Panc1 (cell line): ENCODE measurements at regions not wholly inside any gene's neighbourhood (a gene's known extent, or its start where the extent isn't known, plus 50 kb on each side); places are given as distances from the start of the nearest gene placed in this dataset.

Experiments used
- POLR2AphosphoS5 ChIP-seq: IDR thresholded peaks from 2 replicates; pipeline ENCODE4 v1.6.1; 2012; ENCODE audit warnings: mild to moderate bottlenecking, low read depth, low read length, moderate library complexity
- REST ChIP-seq, 2 experiments: IDR thresholded peaks; 2 replicates each; pipeline ENCODE4 v1.6.1; 2011 to 2012; ENCODE audit warnings: low read depth in 2 of 2, control low read depth in 1 of 2, low read length in 1 of 2, mild to moderate bottlenecking in 1 of 2, moderate library complexity in 1 of 2; ENCODE audit not compliant: insufficient read depth in 1 of 2
- TCF7L2 ChIP-seq: IDR thresholded peaks from 2 replicates; pipeline ENCODE4 v1.6.1; 2011; ENCODE audit warnings: mild to moderate bottlenecking, low read depth, low read length, inconsistent platforms
- TF ChIP-seq, protein P1 (sequence below): fragments of 450-650 bp; IDR thresholded peaks from 2 replicates; pipeline ENCODE4 v1.5.1; 2017; ENCODE audit warnings: mild to moderate bottlenecking

DNA sequence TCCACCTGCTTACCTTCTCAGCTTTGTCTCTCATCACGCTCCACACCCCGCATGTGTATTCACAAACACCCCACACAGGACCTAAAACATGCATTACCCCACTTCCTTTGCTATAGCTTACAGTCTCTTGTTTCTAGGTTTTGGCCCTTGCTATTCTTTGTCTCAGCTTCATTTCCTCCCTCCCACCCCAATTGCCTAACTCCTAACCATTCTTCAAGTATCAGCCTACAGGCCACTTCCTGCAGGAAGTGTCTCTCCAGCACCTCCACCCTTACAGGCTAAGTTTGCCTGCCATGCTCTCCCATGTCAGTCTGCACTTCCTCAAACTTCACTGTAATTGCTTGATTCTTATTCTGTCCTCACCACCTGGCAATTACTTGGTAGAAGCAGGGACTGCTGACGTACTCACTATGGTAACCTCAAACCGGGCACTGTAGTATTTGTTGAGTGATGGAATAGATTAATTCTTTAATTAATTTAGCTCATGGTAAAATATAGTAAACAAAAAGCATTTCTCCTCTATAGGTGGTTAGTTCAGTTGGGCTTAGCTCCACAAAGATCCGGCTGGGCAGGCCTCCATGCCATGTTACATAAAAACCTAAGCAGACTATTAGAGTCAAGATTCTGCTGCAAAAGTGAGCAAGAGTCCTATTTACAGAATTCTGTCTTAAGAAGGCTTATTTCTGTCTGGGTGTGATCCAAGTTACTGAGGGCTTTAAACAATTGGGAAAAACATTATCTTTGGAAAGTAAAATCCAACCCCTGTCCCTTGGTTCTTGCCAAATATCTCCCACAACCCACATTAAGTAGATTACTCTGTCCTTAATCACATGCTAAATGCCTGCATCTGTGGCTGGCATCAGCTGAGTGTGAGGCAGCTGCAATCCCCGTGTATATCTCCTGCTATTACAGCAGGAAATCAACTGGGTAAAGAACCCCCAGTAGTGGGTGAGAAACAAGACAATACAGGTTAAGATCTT lies 124.7 kb upstream of the CPEB2 start:
- TF ChIP-seq, protein P1, sequence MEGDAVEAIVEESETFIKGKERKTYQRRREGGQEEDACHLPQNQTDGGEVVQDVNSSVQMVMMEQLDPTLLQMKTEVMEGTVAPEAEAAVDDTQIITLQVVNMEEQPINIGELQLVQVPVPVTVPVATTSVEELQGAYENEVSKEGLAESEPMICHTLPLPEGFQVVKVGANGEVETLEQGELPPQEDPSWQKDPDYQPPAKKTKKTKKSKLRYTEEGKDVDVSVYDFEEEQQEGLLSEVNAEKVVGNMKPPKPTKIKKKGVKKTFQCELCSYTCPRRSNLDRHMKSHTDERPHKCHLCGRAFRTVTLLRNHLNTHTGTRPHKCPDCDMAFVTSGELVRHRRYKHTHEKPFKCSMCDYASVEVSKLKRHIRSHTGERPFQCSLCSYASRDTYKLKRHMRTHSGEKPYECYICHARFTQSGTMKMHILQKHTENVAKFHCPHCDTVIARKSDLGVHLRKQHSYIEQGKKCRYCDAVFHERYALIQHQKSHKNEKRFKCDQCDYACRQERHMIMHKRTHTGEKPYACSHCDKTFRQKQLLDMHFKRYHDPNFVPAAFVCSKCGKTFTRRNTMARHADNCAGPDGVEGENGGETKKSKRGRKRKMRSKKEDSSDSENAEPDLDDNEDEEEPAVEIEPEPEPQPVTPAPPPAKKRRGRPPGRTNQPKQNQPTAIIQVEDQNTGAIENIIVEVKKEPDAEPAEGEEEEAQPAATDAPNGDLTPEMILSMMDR, result no peak
- no peak for TF ChIP-seq TCF7L2
- no peak for TF ChIP-seq POLR2AphosphoS5
- TF ChIP-seq REST (IDR thresholded peaks at IDR 0.05; ENCODE audit: insufficient read depth in 1 of 2, low read depth in 2 of 2, low read length in 1 of 2), result no peak
